NB4 (cell line): ENCODE measurements at regions not wholly inside any gene's neighbourhood (a gene's known extent, or its start where the extent isn't known, plus 50 kb on each side); places are given as distances from the start of the nearest gene placed in this dataset.

ENCODE experiments used
- DNase-seq: peaks from one replicate; pipeline ENCODE4 v3.0.0; 2010; ENCODE audit warnings: low read depth
- H3K4me3 ChIP-seq: one replicate; pipeline ENCODE4 v1.5.1; 2011; ENCODE audit warnings: mild to moderate bottlenecking, low read depth, low read length, moderate library complexity
- MYC ChIP-seq: IDR thresholded peaks from 2 replicates; pipeline ENCODE4 v1.6.1; 2011; ENCODE audit warnings: low read depth, low read length
- POLR2A ChIP-seq: IDR thresholded peaks from 2 replicates; pipeline ENCODE4 v1.6.1; 2011; ENCODE audit warnings: mild to moderate bottlenecking; ENCODE audit not compliant: insufficient read length; ENCODE audit errors: extremely low read depth
- TF ChIP-seq, protein P1 (sequence below): IDR thresholded peaks from 2 replicates; pipeline ENCODE4 v1.6.1; 2011; ENCODE audit warnings: low read depth, low read length
- TF ChIP-seq, protein P2 (sequence below): IDR thresholded peaks from one replicate; pipeline ENCODE4 v1.5.1; 2012; ENCODE audit warnings: low read depth, low read length

DNA sequence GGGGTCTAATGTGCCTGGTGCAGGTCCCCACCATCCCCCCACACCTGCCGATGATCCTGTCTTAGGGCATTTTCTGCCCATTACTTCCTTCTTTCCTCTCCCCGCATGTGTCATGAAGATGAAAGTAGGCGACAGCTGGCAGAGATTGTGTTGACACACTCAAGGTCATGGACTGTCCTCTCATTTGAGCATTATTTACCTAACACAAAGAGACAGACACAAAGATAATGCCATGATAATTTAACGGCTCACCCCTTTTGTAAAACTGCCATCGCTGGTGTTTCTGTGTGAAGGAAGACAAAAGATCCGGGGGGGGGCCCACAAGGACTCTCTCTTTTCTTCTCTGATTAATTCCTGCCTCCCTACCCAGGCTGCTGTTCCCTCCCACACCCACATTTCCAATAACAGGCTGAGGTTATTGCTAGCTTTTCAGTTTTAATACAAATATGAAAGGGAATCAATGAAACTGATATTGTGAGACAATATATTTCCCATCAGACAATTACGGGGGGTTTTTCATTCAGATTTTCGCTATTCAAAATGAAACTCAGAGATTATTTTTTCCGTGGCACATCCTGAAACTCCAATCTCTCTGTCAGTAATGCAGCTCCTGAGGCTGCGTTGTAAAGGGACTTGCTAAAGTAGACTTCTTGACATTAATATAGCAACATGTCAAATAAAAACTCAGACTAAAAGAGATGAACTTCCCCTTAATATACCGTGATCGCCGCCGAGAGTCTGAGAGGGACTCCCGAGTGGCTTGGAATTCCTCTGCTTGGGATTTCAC, 561.1 kb downstream of the NPHP4 start:
- TF ChIP-seq, protein P1, sequence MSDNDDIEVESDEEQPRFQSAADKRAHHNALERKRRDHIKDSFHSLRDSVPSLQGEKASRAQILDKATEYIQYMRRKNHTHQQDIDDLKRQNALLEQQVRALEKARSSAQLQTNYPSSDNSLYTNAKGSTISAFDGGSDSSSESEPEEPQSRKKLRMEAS, result no peak
- TF ChIP-seq POLR2A, result no peak
- no peak for TF ChIP-seq MYC
- TF ChIP-seq, protein P2, sequence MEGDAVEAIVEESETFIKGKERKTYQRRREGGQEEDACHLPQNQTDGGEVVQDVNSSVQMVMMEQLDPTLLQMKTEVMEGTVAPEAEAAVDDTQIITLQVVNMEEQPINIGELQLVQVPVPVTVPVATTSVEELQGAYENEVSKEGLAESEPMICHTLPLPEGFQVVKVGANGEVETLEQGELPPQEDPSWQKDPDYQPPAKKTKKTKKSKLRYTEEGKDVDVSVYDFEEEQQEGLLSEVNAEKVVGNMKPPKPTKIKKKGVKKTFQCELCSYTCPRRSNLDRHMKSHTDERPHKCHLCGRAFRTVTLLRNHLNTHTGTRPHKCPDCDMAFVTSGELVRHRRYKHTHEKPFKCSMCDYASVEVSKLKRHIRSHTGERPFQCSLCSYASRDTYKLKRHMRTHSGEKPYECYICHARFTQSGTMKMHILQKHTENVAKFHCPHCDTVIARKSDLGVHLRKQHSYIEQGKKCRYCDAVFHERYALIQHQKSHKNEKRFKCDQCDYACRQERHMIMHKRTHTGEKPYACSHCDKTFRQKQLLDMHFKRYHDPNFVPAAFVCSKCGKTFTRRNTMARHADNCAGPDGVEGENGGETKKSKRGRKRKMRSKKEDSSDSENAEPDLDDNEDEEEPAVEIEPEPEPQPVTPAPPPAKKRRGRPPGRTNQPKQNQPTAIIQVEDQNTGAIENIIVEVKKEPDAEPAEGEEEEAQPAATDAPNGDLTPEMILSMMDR, result no peak
- no peak for DNase-seq
- H3K4me3 ChIP-seq, result no peak overlapping the region

DNA sequence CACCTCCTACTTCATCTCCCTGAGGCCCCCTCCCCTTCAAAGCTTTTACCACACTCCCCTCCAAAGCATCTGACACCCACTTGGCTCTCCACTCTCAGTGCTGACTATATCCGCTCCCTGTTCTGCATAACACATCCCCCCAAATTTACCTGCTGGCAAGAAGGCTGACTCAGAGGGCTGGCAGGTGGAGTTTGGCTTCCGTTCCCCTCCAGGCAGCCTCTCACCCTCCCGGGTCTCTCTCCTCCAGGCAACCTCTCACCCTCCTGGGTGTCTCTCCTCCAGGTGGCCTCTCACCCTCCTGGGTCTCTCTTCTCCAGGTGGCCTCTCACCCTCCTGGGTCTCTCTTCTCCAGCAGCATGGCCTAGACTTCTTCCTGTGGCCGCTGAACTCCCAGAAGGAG, 562.1 kb downstream of the NPHP4 start:
- TF ChIP-seq POLR2A, result no peak
- no peak for TF ChIP-seq MYC
- TF ChIP-seq, protein P2, result no peak
- TF ChIP-seq, protein P1, result no peak
- DNase-seq, result no peak
- H3K4me3 ChIP-seq, result no peak overlapping the region

DNA sequence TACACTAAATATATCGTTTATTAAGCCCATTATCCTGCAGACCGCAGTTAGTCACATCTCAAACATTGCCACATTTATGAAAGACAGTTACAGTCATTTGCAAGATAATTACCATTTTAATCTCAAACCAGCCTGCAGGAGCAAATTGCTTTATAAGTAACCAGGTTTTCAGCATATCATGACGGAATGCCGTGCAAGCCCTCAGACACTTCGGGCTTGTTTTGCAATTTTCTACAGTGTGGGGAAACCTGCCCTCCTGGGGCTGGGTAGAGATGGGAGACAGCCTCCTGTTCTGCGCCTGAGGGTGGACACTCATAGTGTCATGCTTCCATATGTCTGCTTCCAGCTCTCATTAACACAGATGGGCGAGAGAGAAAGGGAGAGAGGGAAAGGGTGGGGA, 563.9 kb downstream of the NPHP4 start:
- no peak overlapping the region for H3K4me3 ChIP-seq
- TF ChIP-seq MYC, result no peak
- TF ChIP-seq, protein P2, result no peak
- TF ChIP-seq, protein P1, result no peak
- TF ChIP-seq POLR2A, result no peak
- no peak for DNase-seq

DNA sequence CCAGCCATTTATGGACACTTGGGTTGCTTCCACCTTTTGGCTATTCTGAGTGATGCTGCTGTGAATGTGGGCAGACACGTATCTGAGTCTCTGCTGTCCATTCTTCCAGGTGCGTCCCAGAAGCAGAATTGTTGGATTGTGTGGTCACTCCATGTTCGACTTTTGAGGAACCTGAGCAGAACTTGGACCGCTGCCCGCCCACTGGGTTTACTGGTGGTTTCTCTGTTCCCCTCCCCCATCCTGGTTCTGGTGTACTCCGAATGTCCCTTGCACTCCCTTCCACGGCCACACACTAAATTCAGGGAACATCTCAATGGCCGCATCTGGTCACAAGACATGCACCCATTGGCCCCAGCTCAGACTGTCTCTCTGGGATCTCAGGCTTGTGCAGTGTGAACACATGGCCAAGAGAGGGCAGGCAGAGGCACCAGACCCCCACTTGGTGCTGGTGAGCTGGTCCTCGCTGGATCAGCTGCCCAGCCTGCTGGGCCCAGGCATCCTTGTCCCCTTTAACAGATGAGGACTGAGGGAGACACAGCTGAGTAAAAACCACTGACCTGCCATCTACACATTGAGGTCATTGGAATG, 565.1 kb downstream of the NPHP4 start:
- TF ChIP-seq, protein P2, result no peak
- TF ChIP-seq POLR2A (no peak), MYC (no peak)
- TF ChIP-seq, protein P1, result no peak
- no peak overlapping the region for H3K4me3 ChIP-seq
- no peak for DNase-seq

DNA sequence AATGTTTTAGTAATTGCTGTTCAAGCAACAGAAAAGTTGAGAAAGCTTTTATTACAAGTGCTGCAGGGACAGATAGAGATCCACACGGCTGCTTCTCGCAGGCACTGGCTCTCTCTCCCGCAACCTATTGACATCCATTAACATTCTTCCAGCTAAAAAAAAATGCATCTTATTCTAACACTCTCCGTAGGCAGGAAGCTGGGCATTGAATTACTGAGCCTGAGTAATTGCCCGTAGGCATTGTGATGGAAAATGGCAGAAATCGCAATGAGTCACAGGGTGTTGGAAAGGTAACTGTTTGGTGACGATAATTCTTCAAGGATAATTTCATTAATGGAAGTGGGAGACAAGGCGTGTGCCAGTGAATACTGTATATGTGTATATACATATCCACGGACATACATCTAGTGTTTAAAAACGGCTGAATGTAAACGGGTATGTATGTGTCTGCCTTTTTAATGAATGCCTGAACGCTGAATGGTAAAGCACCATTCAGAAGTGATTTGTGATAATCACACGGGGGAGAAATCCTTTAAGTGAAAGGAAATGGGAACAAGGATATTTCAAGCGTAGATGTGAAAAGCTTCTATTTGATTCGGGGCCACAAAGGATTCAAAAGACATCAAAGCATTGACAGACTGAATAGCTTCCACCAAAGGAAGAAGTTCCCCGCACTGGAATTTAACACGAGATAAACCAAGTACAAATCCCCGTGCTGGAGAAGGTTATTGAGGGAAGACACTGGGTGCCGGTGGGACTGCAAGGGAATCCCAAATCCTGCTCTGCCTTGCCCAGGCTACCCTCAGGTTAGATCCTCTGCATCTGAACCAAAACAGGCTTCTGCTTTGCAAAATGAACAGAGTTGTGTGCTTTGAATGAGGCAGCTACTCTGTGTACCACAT, 567.2 kb downstream of the NPHP4 start:
- DNase-seq, result no peak
- TF ChIP-seq, protein P2, result no peak
- TF ChIP-seq POLR2A (no peak), MYC (no peak)
- TF ChIP-seq, protein P1, result no peak

More for the DNA sequence above, 567.2 kb downstream of the NPHP4 start:
- no peak overlapping the region for H3K4me3 ChIP-seq
